Mesenchymal stem cell (in vitro differentiated cells and primary cell): ENCODE measurements at regions not wholly inside any gene's neighbourhood (a gene's known extent, or its start where the extent isn't known, plus 50 kb on each side); places are given as distances from the start of the nearest gene placed in this dataset.

Experiments used
- DNase-seq: peaks from one replicate; pipeline ENCODE4 v3.0.0-alpha.2; 2013
- H2AFZ ChIP-seq: one replicate; pipeline ENCODE4 v1.6.1; 2013; ENCODE audit warnings: low read depth, mild to moderate bottlenecking, control low read depth, inconsistent platforms, low read length, moderate library complexity
- H2AK5ac ChIP-seq: 2 replicates; pipeline ENCODE4 v1.6.1; 2013; ENCODE audit warnings: low read length, moderate library complexity, mild to moderate bottlenecking, inconsistent platforms; ENCODE audit not compliant: severe bottlenecking
- H2BK120ac ChIP-seq: one replicate; pipeline ENCODE4 v1.6.1; 2013; ENCODE audit warnings: low read depth, mild to moderate bottlenecking, inconsistent platforms, low read length, moderate library complexity
- H2BK12ac ChIP-seq, 2 experiments: one replicate each; pipeline ENCODE4 v1.6.1; 2013; ENCODE audit warnings: inconsistent platforms in 2 of 2, low read length in 2 of 2, mild to moderate bottlenecking in 2 of 2, moderate library complexity in 2 of 2, control low read depth in 1 of 2
- H2BK15ac ChIP-seq: one replicate; pipeline ENCODE4 v1.6.1; 2013; ENCODE audit warnings: mild to moderate bottlenecking, low read depth, inconsistent platforms; ENCODE audit not compliant: poor library complexity, severe bottlenecking
- H2BK5ac ChIP-seq: 2 replicates; pipeline ENCODE4 v1.6.1; 2013; ENCODE audit warnings: low read depth, mild to moderate bottlenecking, low read length, control low read depth, inconsistent platforms; ENCODE audit not compliant: poor library complexity, severe bottlenecking
- H3K14ac ChIP-seq, 2 experiments: one replicate each; pipeline ENCODE4 v1.6.1; 2013; ENCODE audit warnings: inconsistent platforms in 2 of 2, low read length in 2 of 2, control low read depth in 1 of 2, mild to moderate bottlenecking in 1 of 2, moderate library complexity in 1 of 2
- H3K18ac ChIP-seq, 2 experiments: one replicate each; pipeline ENCODE4 v1.6.1; 2013; ENCODE audit warnings: inconsistent platforms in 2 of 2, low read length in 2 of 2, control low read depth in 1 of 2, low read depth in 1 of 2, mild to moderate bottlenecking in 1 of 2
- H3K23ac ChIP-seq, 2 experiments: one replicate each; pipeline ENCODE4 v1.6.1; 2013; ENCODE audit warnings: inconsistent platforms in 2 of 2, low read length in 2 of 2, mild to moderate bottlenecking in 2 of 2, moderate library complexity in 2 of 2, control low read depth in 1 of 2
- H3K27ac ChIP-seq: 2 replicates; pipeline ENCODE4 v1.5.1; 2013; ENCODE audit warnings: mild to moderate bottlenecking, moderate library complexity, low read length, control low read depth, inconsistent platforms; ENCODE audit not compliant: poor library complexity, severe bottlenecking
- H3K27me3 ChIP-seq, 2 experiments: 2 replicates each; pipeline versions ENCODE4 v1.6.1 to v1.7.0; 2013; ENCODE audit warnings: low read length in 2 of 2, mild to moderate bottlenecking in 2 of 2, moderate library complexity in 2 of 2, control low read depth in 1 of 2, inconsistent platforms in 1 of 2; ENCODE audit not compliant: control insufficient read depth in 1 of 2, insufficient read depth in 1 of 2
- H3K36me3 ChIP-seq, 2 experiments: 2 replicates each; pipeline versions ENCODE4 v1.6.1 to v1.7.0; 2013; ENCODE audit warnings: low read length in 2 of 2, control low read depth in 1 of 2, inconsistent platforms in 1 of 2, low read depth in 1 of 2, mild to moderate bottlenecking in 1 of 2; ENCODE audit not compliant: insufficient read depth in 2 of 2, control insufficient read depth in 1 of 2
- H3K4ac ChIP-seq, 2 experiments: one replicate each; pipeline ENCODE4 v1.6.1; 2013; ENCODE audit warnings: inconsistent platforms in 2 of 2, low read length in 2 of 2, mild to moderate bottlenecking in 2 of 2, moderate library complexity in 2 of 2, control low read depth in 1 of 2, low read depth in 1 of 2
- H3K4me1 ChIP-seq: 2 replicates; pipeline ENCODE4 v1.6.1; 2013; ENCODE audit warnings: low read depth, low read length, control low read depth; ENCODE audit not compliant: control insufficient read depth, insufficient read depth
- H3K4me2 ChIP-seq: 2 replicates; pipeline ENCODE4 v1.6.1; 2013; ENCODE audit warnings: low read length, mild to moderate bottlenecking, inconsistent platforms; ENCODE audit not compliant: poor library complexity, severe bottlenecking
- H3K4me3 ChIP-seq, 2 experiments: 2 replicates each; pipeline versions ENCODE4 v1.5.1 to v1.7.0; 2013; ENCODE audit warnings: low read length in 2 of 2, mild to moderate bottlenecking in 2 of 2, control low read depth in 1 of 2, low read depth in 1 of 2; ENCODE audit not compliant: insufficient read depth in 1 of 2
- H3K79me1 ChIP-seq: replicated peaks from 2 replicates; pipeline ENCODE4 v1.6.1; 2013; ENCODE audit warnings: mild to moderate bottlenecking, control low read depth, low read length, inconsistent platforms; ENCODE audit not compliant: poor library complexity, severe bottlenecking
- H3K9ac ChIP-seq: 2 replicates; pipeline ENCODE4 v1.7.0; 2013; ENCODE audit warnings: mild to moderate bottlenecking, low read length, moderate library complexity
- H3K9me3 ChIP-seq: 2 replicates; pipeline ENCODE4 v1.7.0; 2013; ENCODE audit warnings: mild to moderate bottlenecking, low read length; ENCODE audit not compliant: control insufficient read depth
- H4K8ac ChIP-seq: one replicate; pipeline ENCODE4 v1.6.1; 2013; ENCODE audit warnings: inconsistent platforms, mild to moderate bottlenecking, low read length, moderate library complexity
- H4K91ac ChIP-seq: one replicate; pipeline ENCODE4 v1.6.1; 2013; ENCODE audit warnings: mild to moderate bottlenecking, low read length, inconsistent platforms
- WGBS: methylation state at CpG from one replicate; pipeline ENCODE4 v1.1.7; 2013; ENCODE audit warnings: mixed read lengths; 5-methylcytosine and 5-hydroxymethylcytosine counted together

DNA sequence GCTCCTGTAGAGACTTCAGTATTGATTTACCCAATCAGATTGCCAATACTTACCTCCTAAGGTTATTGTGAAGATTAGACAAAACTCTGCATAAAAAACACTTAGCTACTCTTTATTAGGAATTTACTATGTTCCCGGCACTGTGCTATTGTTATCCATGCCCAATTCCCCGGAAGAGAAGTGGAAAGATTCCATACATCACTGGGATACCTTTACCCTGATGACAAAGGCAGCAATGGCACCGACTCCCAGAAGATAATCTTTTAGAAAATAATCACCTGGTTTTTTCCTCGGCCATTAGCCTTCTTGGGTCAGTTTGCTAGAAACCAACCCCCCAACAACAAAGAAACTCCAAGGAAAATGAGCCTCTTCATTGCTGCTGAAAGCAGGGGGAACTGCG lies 226.0 kb downstream of the SNX18 start:
- Histone ChIP-seq H3K4ac (peak overlapping the region; percentile 89 to 93), H3K23ac (no peak overlapping the region), H3K18ac (peak overlapping the region; percentile 79 to 96), H2BK15ac (no peak overlapping the region), H2BK120ac (peak overlapping the region; percentile 97), H3K4me1 (peaks cover 10% of the 10 kb centered on the region), H2AFZ (no peak overlapping the region), H4K91ac (peak overlapping the region; percentile 97), H2AK5ac (no peak overlapping the region), H3K79me1 (no peaks in the 10 kb centered on the region), H2BK5ac (no peak overlapping the region), H3K9ac (peak overlapping the region; percentile 81), H3K27ac (peak overlapping the region; percentile 87), H3K4me2 (no peak overlapping the region), H4K8ac (peak overlapping the region; percentile 97), H3K14ac (no peak overlapping the region), H3K4me3 (no peak overlapping the region), H3K9me3 (no peaks in the 10 kb centered on the region), H2BK12ac (peak overlapping the region; percentile 90 to 91), H3K27me3 (no peaks in the 10 kb centered on the region), H3K36me3 (no peaks in the 10 kb centered on the region)
- 41% methylated on average over 5 of the region's 5 CpGs for WGBS
- no peak for DNase-seq

DNA sequence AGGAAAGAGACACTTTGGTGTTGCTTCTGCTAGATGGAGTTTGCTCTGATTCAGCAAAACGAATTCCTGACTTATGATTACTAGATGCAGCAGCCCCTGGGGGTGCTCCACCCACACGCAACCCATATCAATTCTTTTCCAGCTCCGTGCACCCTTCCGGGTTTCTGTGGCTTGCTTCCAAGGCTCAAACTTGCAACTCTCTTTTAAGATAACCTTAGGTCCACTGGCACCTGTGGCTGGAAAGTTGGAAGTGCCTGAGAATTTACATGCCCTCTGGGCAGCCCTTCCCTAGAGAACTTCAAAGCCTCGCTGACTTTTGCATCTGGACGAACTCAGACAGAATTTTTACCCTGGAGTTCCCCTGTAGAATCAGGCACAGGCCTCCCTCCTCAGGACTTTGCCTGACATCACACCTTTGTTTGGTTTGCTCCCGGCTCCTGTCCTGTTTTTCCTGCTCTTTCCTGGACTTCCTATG lies 224.9 kb downstream of the SNX18 start:
- H3K36me3 ChIP-seq = no peaks in the 10 kb centered on the region
- peak; percentile 62 for DNase-seq
- H3K23ac ChIP-seq = no peak overlapping the region
- no peak overlapping the region for H2BK5ac ChIP-seq
- peak overlapping the region; percentile 52 for H4K8ac ChIP-seq
- peak overlapping the region; percentile 36 for H4K91ac ChIP-seq
- peak overlapping the region; percentile 56 for H2BK120ac ChIP-seq
- H3K4me1 ChIP-seq = peaks cover 12% of the 10 kb centered on the region
- no peak overlapping the region for H3K14ac ChIP-seq
- H2BK15ac ChIP-seq = peak overlapping the region; percentile 36
- 13% methylated on average over 7 of the region's 7 CpGs for WGBS
- H3K4me3 ChIP-seq = no peak overlapping the region
- H3K27ac ChIP-seq = peak overlapping the region; percentile 21
- peak overlapping the region; percentile 81 for H3K9ac ChIP-seq
- no peak overlapping the region for H3K4me2 ChIP-seq
- peak overlapping the region; percentile 57 to 68 for H3K4ac ChIP-seq
- no peaks in the 10 kb centered on the region for H3K79me1 ChIP-seq
- no peaks in the 10 kb centered on the region for H3K9me3 ChIP-seq
- H3K27me3 ChIP-seq = no peaks in the 10 kb centered on the region
- H2AK5ac ChIP-seq = no peak overlapping the region
- H3K18ac ChIP-seq = peak overlapping the region; percentile 74 to 89
- no peak overlapping the region for H2AFZ ChIP-seq
- H2BK12ac ChIP-seq = peak overlapping the region; percentile 78 to 87

DNA sequence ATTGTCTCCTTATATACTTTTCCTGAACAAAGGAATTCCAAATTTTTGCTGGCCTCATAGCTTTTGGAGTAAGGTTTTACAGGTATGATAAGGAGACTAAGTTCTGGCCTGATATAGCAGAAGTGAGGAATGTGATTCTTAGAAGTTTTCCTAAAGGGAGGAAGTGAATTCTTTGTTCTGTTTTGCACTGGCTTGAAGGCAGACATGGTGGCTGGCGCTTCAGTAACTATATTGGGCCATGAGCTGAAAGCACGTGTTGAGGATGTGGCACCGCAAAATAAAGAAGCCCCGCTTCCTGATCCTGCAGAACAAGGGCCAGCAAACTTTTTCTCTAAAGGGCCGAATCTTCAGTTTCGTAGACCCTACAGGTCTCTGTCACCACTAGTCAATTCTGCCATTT lies 224.2 kb downstream of the SNX18 start:
- H3K9ac ChIP-seq = peak overlapping the region; percentile 81
- peak overlapping the region; percentile 57 for H2BK120ac ChIP-seq
- H3K4me2 ChIP-seq = no peak overlapping the region
- no peak overlapping the region for H3K14ac ChIP-seq
- no peak overlapping the region for H2BK5ac ChIP-seq
- H3K27me3 ChIP-seq = no peaks in the 10 kb centered on the region
- peak overlapping the region; percentile 18 to 47 for H3K4ac ChIP-seq
- H3K36me3 ChIP-seq = no peaks in the 10 kb centered on the region
- H3K23ac ChIP-seq = no peak overlapping the region
- H3K9me3 ChIP-seq = no peaks in the 10 kb centered on the region
- peak overlapping the region; percentile 26 for H2BK15ac ChIP-seq
- H3K79me1 ChIP-seq = no peaks in the 10 kb centered on the region
- H2AFZ ChIP-seq = no peak overlapping the region
- no peak overlapping the region for H2AK5ac ChIP-seq
- no peak for DNase-seq
- H3K27ac ChIP-seq = no peak overlapping the region
- 94% methylated on average over 4 of the region's 6 CpGs for WGBS
- H2BK12ac ChIP-seq = peak overlapping the region in 1 of 2 experiments; percentile 45
- peak overlapping the region; percentile 37 to 59 for H3K18ac ChIP-seq
- no peak overlapping the region for H4K91ac ChIP-seq
- H3K4me1 ChIP-seq = peaks cover 12% of the 10 kb centered on the region
- peak overlapping the region; percentile 21 for H4K8ac ChIP-seq
- no peak overlapping the region for H3K4me3 ChIP-seq

DNA sequence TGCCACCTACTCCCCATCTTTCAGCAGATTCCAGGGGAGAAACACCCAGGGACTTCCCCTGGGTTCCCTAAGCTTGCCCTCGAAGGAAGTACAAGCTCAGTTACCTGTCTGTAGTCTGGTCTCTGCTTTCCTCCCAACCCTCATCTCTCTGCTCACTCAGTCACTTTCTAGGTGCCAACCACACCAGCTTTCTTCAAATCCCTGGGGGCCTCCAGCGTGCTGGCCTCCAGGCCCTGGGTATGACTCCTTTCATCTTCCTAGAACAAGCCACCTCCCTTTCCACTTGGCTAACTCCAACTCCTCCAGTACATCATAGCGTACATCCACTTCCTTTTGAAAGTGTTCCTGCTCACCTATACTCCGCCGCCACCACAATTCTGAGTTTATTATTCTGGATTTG lies 222.6 kb downstream of the SNX18 start:
- Histone ChIP-seq H2AK5ac (no peak overlapping the region), H2AFZ (no peak overlapping the region), H2BK5ac (no peak overlapping the region), H2BK15ac (no peak overlapping the region), H3K36me3 (no peaks in the 10 kb centered on the region), H3K4me3 (no peak overlapping the region), H3K9ac (no peak overlapping the region), H2BK120ac (no peak overlapping the region), H2BK12ac (peak overlapping the region in 1 of 2 experiments; percentile 67), H3K9me3 (no peaks in the 10 kb centered on the region), H3K14ac (no peak overlapping the region), H3K27me3 (no peaks in the 10 kb centered on the region), H3K18ac (peak overlapping the region in 1 of 2 experiments; percentile 34), H4K8ac (no peak overlapping the region), H3K4me2 (no peak overlapping the region), H3K4ac (peak overlapping the region in 1 of 2 experiments; percentile 22), H3K23ac (no peak overlapping the region), H3K79me1 (no peaks in the 10 kb centered on the region), H3K4me1 (peaks cover 9% of the 10 kb centered on the region), H4K91ac (peak overlapping the region; percentile 47), H3K27ac (no peak overlapping the region)
- DNase-seq = no peak
- 96% methylated on average over 5 of the region's 5 CpGs for WGBS
